ENCODE measurements at regions not wholly inside any gene's neighbourhood (a gene's known extent, or its start where the extent isn't known, plus 50 kb on each side); places are given as distances from the start of the nearest gene placed in this dataset.

GRCh38 chr20:48267860-48268633 lies 482.8 kb upstream of the SULF2 start:
- no peak for TF ChIP-seq ELF4 (IDR thresholded peaks at IDR 0.05)
- TF ChIP-seq L3MBTL2 (conservative IDR thresholded peaks at IDR 0.05): no peak
- no peak for TF ChIP-seq BHLHE40 (IDR thresholded peaks at IDR 0.05; ENCODE audit: borderline replicate concordance)

Measured in HEK293T (cell line).